ENCODE measurements at regions not wholly inside any gene's neighbourhood (a gene's known extent, or its start where the extent isn't known, plus 50 kb on each side); places are given as distances from the start of the nearest gene placed in this dataset.

GRCh38 chr7:94099679-94100078 is 95.5 kb upstream of the BET1 start:
- no peak overlapping the region for H3K4me3 ChIP-seq (replicated peaks; ENCODE audit: insufficient read depth, low read length)
- TF ChIP-seq, protein P1, sequence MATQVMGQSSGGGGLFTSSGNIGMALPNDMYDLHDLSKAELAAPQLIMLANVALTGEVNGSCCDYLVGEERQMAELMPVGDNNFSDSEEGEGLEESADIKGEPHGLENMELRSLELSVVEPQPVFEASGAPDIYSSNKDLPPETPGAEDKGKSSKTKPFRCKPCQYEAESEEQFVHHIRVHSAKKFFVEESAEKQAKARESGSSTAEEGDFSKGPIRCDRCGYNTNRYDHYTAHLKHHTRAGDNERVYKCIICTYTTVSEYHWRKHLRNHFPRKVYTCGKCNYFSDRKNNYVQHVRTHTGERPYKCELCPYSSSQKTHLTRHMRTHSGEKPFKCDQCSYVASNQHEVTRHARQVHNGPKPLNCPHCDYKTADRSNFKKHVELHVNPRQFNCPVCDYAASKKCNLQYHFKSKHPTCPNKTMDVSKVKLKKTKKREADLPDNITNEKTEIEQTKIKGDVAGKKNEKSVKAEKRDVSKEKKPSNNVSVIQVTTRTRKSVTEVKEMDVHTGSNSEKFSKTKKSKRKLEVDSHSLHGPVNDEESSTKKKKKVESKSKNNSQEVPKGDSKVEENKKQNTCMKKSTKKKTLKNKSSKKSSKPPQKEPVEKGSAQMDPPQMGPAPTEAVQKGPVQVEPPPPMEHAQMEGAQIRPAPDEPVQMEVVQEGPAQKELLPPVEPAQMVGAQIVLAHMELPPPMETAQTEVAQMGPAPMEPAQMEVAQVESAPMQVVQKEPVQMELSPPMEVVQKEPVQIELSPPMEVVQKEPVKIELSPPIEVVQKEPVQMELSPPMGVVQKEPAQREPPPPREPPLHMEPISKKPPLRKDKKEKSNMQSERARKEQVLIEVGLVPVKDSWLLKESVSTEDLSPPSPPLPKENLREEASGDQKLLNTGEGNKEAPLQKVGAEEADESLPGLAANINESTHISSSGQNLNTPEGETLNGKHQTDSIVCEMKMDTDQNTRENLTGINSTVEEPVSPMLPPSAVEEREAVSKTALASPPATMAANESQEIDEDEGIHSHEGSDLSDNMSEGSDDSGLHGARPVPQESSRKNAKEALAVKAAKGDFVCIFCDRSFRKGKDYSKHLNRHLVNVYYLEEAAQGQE (IDR thresholded peaks at IDR 0.05; ENCODE audit: insufficient replicate concordance, low read depth): no peak
- TF ChIP-seq, protein P2, sequence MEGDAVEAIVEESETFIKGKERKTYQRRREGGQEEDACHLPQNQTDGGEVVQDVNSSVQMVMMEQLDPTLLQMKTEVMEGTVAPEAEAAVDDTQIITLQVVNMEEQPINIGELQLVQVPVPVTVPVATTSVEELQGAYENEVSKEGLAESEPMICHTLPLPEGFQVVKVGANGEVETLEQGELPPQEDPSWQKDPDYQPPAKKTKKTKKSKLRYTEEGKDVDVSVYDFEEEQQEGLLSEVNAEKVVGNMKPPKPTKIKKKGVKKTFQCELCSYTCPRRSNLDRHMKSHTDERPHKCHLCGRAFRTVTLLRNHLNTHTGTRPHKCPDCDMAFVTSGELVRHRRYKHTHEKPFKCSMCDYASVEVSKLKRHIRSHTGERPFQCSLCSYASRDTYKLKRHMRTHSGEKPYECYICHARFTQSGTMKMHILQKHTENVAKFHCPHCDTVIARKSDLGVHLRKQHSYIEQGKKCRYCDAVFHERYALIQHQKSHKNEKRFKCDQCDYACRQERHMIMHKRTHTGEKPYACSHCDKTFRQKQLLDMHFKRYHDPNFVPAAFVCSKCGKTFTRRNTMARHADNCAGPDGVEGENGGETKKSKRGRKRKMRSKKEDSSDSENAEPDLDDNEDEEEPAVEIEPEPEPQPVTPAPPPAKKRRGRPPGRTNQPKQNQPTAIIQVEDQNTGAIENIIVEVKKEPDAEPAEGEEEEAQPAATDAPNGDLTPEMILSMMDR (IDR thresholded peaks at IDR 0.05; ENCODE audit: insufficient read depth, low read length): no peak
- no peak for TF ChIP-seq POLR2AphosphoS5 (IDR thresholded peaks at IDR 0.05; ENCODE audit: low read depth)
- TF ChIP-seq GABPA (IDR thresholded peaks at IDR 0.05; ENCODE audit: low read depth): no peak
- TF ChIP-seq SPI1 (IDR thresholded peaks at IDR 0.05; ENCODE audit: borderline replicate concordance, low read depth): no peak
- H3K27ac ChIP-seq (replicated peaks): no peak overlapping the region
- no peaks in the 10 kb centered on the region for H3K27me3 ChIP-seq (ENCODE audit: insufficient read depth, poor library complexity, severe bottlenecking)
- no peak for DNase-seq (ENCODE audit: low read depth in 1 of 2, low spot score in 1 of 2)

- DNase-seq (ENCODE audit: low read depth in 1 of 2, low spot score in 1 of 2): no peak
- no peaks in the 10 kb centered on the region for H3K27me3 ChIP-seq (ENCODE audit: insufficient read depth, poor library complexity, severe bottlenecking)
- no peak overlapping the region for H3K27ac ChIP-seq (replicated peaks)
- H3K4me3 ChIP-seq (replicated peaks; ENCODE audit: insufficient read depth, low read length): no peak overlapping the region
- TF ChIP-seq SPI1 (IDR thresholded peaks at IDR 0.05; ENCODE audit: borderline replicate concordance, low read depth) (no peak), GABPA (IDR thresholded peaks at IDR 0.05; ENCODE audit: low read depth) (no peak), POLR2AphosphoS5 (IDR thresholded peaks at IDR 0.05; ENCODE audit: low read depth) (no peak)
- TF ChIP-seq, protein P2 (IDR thresholded peaks at IDR 0.05; ENCODE audit: insufficient read depth, low read length): no peak
- TF ChIP-seq, protein P1 (IDR thresholded peaks at IDR 0.05; ENCODE audit: insufficient replicate concordance, low read depth): no peak
Observed at GRCh38 chr7:94100723-94101345, 96.7 kb upstream of the BET1 start.

DNA sequence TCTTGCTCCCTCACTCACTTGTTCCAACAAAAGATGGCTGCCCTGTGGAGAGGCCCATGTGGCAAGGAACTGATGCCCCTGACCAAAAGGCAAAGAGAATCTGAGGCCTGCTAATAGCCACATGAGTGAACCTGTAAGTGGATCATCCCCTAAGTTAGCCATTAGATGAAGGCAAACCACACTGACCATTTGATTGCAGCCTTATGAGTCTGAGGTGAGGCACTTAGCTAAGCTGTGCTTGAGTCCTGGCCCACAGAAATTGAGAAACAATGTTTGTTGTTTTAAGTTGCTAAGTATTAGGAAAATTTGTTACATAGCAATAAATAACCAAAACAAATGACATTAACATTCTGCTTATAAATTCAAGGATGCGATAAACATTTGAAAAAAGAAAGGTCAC is 100.1 kb upstream of the BET1 start:
- no peak for DNase-seq (ENCODE audit: low read depth in 1 of 2, low spot score in 1 of 2)
- Histone ChIP-seq H3K27me3 (ENCODE audit: insufficient read depth, poor library complexity, severe bottlenecking) (no peaks in the 10 kb centered on the region), H3K27ac (replicated peaks) (no peak overlapping the region), H3K4me3 (replicated peaks; ENCODE audit: insufficient read depth, low read length) (no peak overlapping the region)
- TF ChIP-seq SPI1 (IDR thresholded peaks at IDR 0.05; ENCODE audit: borderline replicate concordance, low read depth): no peak
- TF ChIP-seq, protein P1 (IDR thresholded peaks at IDR 0.05; ENCODE audit: insufficient replicate concordance, low read depth): no peak
- no peak for TF ChIP-seq POLR2AphosphoS5 (IDR thresholded peaks at IDR 0.05; ENCODE audit: low read depth)
- TF ChIP-seq, protein P2 (IDR thresholded peaks at IDR 0.05; ENCODE audit: insufficient read depth, low read length): no peak
- TF ChIP-seq GABPA (IDR thresholded peaks at IDR 0.05; ENCODE audit: low read depth): no peak
